IMR-90 (cell line): ENCODE measurements at regions not wholly inside any gene's neighbourhood (a gene's known extent, or its start where the extent isn't known, plus 50 kb on each side); places are given as distances from the start of the nearest gene placed in this dataset.

Source experiments
- ELK1 ChIP-seq: fragments of 150-350 bp; IDR thresholded peaks from 2 replicates; pipeline ENCODE4 v1.6.1; 2016; ENCODE audit warnings: low read depth, mild to moderate bottlenecking, low read length, moderate library complexity, borderline replicate concordance
- TF ChIP-seq, protein P1 (sequence below): conservative IDR thresholded peaks from 2 replicates; pipeline ENCODE4 v1.5.1; 2012; ENCODE audit warnings: mild to moderate bottlenecking, low read depth, low read length, improper control_type of control experiment

DNA sequence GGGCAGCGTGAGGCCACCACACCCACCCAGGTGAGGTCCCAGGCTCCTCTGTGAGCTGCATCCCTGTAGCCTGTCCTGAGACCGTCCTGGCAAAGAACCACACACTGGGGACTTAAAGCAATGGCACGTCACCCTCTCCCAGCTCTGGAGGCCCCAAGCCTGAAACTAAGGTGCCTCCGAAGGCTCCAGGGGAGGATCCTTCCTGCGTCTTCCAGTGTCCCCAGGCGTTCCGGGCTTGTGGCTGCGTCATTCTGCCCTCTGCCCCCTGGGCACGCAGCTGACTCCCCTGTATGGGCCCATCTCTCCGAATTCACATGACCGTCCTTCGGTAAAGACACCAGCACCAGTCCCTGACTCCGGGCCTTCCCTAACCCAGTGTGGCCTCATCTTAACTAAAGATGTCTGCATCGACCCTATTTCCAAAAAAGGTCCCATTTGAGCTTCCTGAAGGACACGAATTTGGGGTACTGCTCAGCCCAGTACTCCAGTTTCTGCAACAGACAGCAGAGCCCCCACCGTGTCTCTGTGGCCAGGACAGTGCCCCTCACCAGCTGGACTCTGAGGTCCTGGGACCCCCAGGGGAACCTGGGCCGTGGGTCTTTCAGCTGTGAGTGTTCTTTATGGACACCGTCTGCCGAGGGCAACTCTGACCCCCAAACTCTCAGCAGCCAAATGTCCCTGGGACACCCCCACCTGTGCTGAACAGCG, 75.2 kb upstream of the CTDP1 start (continued):
- TF ChIP-seq, protein P1, sequence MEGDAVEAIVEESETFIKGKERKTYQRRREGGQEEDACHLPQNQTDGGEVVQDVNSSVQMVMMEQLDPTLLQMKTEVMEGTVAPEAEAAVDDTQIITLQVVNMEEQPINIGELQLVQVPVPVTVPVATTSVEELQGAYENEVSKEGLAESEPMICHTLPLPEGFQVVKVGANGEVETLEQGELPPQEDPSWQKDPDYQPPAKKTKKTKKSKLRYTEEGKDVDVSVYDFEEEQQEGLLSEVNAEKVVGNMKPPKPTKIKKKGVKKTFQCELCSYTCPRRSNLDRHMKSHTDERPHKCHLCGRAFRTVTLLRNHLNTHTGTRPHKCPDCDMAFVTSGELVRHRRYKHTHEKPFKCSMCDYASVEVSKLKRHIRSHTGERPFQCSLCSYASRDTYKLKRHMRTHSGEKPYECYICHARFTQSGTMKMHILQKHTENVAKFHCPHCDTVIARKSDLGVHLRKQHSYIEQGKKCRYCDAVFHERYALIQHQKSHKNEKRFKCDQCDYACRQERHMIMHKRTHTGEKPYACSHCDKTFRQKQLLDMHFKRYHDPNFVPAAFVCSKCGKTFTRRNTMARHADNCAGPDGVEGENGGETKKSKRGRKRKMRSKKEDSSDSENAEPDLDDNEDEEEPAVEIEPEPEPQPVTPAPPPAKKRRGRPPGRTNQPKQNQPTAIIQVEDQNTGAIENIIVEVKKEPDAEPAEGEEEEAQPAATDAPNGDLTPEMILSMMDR: no peak
- TF ChIP-seq ELK1: no peak
